ENCODE measurements at regions not wholly inside any gene's neighbourhood (a gene's known extent, or its start where the extent isn't known, plus 50 kb on each side); places are given as distances from the start of the nearest gene placed in this dataset.

DNA sequence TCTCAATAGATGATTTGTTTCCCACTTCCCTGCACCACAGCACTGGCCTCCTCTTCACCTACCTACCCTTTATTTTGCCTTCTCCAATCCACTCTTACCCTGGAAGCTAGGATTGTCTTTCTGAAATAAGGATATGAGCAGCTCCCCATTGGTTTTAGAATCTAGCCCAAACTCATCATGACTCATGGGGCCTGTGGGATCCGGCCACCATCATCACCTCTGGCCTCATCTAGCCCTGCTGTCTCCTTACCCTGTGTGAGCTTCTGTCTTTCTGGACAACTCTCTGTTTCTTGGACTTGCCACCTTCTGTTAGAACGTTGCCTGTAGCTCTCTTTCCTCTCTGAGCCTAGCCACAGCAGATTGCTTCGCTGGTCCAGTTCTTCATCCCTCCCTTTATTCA lies 277.1 kb downstream of the PAX1 start:
- no peak overlapping the region for H3K4me3 ChIP-seq
- intact Hi-C loops (cut with DNase I) = no loop called here
- H3K36me3 ChIP-seq (replicated peaks in 1 of 2; ENCODE audit: insufficient read depth in 1 of 2, low read depth in 2 of 2) = no peaks in the 10 kb centered on the region
- DNase-seq = no peak
- H3K4me1 ChIP-seq = no peaks in the 10 kb centered on the region
- no peaks in the 10 kb centered on the region for H3K9me3 ChIP-seq
- WGBS, 2 donors = 58 to 65% methylated on average over 3 of the region's 3 CpGs
- ATAC-seq = no peak
- no peak overlapping the region for H3K27ac ChIP-seq
- TF ChIP-seq, protein P1, sequence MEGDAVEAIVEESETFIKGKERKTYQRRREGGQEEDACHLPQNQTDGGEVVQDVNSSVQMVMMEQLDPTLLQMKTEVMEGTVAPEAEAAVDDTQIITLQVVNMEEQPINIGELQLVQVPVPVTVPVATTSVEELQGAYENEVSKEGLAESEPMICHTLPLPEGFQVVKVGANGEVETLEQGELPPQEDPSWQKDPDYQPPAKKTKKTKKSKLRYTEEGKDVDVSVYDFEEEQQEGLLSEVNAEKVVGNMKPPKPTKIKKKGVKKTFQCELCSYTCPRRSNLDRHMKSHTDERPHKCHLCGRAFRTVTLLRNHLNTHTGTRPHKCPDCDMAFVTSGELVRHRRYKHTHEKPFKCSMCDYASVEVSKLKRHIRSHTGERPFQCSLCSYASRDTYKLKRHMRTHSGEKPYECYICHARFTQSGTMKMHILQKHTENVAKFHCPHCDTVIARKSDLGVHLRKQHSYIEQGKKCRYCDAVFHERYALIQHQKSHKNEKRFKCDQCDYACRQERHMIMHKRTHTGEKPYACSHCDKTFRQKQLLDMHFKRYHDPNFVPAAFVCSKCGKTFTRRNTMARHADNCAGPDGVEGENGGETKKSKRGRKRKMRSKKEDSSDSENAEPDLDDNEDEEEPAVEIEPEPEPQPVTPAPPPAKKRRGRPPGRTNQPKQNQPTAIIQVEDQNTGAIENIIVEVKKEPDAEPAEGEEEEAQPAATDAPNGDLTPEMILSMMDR (IDR thresholded peaks at IDR 0.05) = no peak
- no peak for TF ChIP-seq POLR2A (IDR thresholded peaks at IDR 0.05)
- H3K27me3 ChIP-seq = no peaks in the 10 kb centered on the region

DNA sequence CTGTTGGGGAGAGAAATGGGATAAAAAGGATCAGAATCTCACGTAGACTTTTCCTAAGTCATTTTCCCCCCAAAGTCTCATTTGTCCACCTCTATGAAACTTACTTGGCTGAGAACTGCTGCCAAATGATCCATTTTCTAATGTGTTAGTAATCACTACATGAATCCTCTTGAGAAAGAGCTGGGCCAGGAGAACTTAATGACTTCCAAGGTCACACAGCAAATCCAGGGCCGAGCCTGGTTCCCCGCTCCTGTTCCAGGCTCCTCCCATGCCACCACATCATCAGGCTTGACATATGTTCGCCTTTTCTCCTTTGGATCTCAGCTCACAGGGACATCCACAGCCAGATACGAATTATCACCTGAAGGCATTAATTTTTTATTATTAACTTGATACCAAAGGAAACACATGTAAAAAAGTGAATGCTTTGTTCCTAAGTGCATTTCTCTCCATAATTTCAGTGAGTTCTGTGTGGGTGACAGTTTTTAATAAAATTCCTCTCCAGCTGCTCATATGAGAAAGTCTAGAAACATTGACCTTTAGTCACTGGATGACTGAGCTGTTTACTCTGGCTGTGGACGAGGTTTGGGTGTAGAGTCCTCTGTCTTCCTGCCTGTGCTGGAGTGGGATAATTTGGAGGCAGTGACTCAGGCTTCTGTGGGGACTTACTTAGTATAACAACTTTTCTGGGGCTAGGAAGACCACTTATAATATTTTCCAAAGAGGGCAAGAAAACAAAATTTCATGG lies 276.3 kb downstream of the PAX1 start:
- 31 to 42% methylated on average over 6 of the region's 6 CpGs for WGBS, 2 donors
- no peak for TF ChIP-seq POLR2A (IDR thresholded peaks at IDR 0.05)
- TF ChIP-seq, protein P1 (IDR thresholded peaks at IDR 0.05) = no peak
- H3K27ac ChIP-seq = no peak overlapping the region
- H3K27me3 ChIP-seq = no peaks in the 10 kb centered on the region
- DNase-seq (no peak), ATAC-seq (no peak)
- no peaks in the 10 kb centered on the region for H3K36me3 ChIP-seq (replicated peaks in 1 of 2; ENCODE audit: insufficient read depth in 1 of 2, low read depth in 2 of 2)
- intact Hi-C loops (cut with DNase I) = no loop called here
- no peak overlapping the region for H3K4me3 ChIP-seq
- H3K4me1 ChIP-seq = no peaks in the 10 kb centered on the region
- H3K9me3 ChIP-seq = no peaks in the 10 kb centered on the region

DNA sequence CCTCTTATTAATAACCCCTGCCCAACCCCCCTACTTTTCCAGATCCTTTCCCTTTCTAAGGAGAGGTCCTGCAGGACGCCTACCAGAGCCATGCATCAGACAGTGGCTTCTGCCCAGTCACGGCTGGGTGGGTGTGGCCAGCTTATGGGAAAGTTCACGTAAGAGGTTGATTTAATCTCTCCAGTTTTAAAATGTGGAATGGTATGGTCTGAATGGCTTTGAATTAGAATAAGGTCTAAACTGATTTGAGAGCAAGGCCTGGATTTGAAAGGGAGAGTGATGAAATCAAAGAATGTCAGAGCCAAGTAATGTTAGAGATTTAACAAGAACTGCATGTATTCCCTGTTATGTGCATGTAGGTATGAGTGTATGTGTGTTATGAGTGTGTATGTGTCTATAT lies 275.7 kb downstream of the PAX1 start:
- Histone ChIP-seq H3K36me3 (replicated peaks in 1 of 2; ENCODE audit: insufficient read depth in 1 of 2, low read depth in 2 of 2) (no peaks in the 10 kb centered on the region), H3K27me3 (no peaks in the 10 kb centered on the region), H3K9me3 (no peaks in the 10 kb centered on the region), H3K27ac (no peak overlapping the region), H3K4me3 (no peak overlapping the region), H3K4me1 (no peaks in the 10 kb centered on the region)
- 62 to 74% methylated on average over 3 of the region's 3 CpGs for WGBS, 2 donors
- DNase-seq (no peak), ATAC-seq (no peak)
- TF ChIP-seq, protein P1 (IDR thresholded peaks at IDR 0.05) = no peak
- no peak for TF ChIP-seq POLR2A (IDR thresholded peaks at IDR 0.05)
- intact Hi-C loops (cut with DNase I) = no loop called here

DNA sequence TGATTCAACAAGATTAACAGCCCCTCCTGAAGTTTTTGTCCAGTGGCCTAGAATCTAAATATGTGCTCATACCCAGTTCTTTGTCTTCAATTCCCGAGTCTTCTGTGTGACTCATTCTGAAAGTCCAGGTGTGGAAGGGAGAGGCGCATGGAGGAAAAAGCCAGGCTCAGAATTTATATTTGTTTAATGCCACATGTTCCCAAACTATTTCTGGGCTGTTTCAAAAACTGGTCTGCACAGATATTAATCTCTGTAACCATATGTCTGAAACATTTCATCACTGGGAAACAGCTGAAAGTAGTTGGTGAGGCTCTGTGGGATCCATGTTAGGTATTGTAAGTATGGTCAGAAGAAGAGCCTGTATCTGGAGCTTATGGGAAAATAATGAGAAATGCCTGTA lies 266.0 kb downstream of the PAX1 start:
- no peak for DNase-seq
- ATAC-seq = no peak
- H3K36me3 ChIP-seq (replicated peaks in 1 of 2; ENCODE audit: insufficient read depth in 1 of 2, low read depth in 2 of 2) = no peaks in the 10 kb centered on the region
- no peaks in the 10 kb centered on the region for H3K27me3 ChIP-seq
- H3K9me3 ChIP-seq = no peaks in the 10 kb centered on the region
- TF ChIP-seq, protein P1 (IDR thresholded peaks at IDR 0.05) = no peak
- TF ChIP-seq POLR2A (IDR thresholded peaks at IDR 0.05) = no peak
- WGBS, 2 donors = 49 to 53% methylated on average over 2 of the region's 2 CpGs
- intact Hi-C loops (cut with DNase I) = no loop called here
- no peak overlapping the region for H3K4me3 ChIP-seq
- H3K4me1 ChIP-seq = no peaks in the 10 kb centered on the region
- no peak overlapping the region for H3K27ac ChIP-seq

DNA sequence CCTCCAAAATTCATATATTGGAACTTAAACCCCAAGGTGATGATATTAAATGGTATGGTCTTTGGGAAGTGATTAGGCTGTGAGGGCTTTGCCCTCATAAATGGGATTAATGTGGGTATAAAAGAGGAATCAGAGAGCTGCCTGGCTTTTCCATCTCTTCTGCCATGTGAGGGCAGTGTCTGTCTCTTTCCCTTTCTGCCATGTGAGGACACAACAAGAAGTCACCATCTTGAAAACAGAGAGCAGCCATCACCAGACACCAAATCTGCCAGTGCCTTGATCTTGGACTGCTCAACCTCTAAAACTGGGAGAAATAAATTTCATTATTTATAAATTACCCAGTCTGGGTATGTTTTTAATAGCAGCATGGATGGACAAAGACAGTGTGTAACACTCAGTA lies 263.0 kb downstream of the PAX1 start:
- H3K4me1 ChIP-seq = no peaks in the 10 kb centered on the region
- no peaks in the 10 kb centered on the region for H3K27me3 ChIP-seq
- H3K9me3 ChIP-seq = no peaks in the 10 kb centered on the region
- DNase-seq (no peak), ATAC-seq (no peak)
- intact Hi-C loops (cut with DNase I) = no loop called here
- no peak overlapping the region for H3K4me3 ChIP-seq
- TF ChIP-seq, protein P1 (IDR thresholded peaks at IDR 0.05) = no peak
- no peak for TF ChIP-seq POLR2A (IDR thresholded peaks at IDR 0.05)
- H3K27ac ChIP-seq = no peak overlapping the region
- H3K36me3 ChIP-seq (replicated peaks in 1 of 2; ENCODE audit: insufficient read depth in 1 of 2, low read depth in 2 of 2) = no peaks in the 10 kb centered on the region

Data from body of pancreas (tissue), 4 donors.